ENCODE measurements at regions not wholly inside any gene's neighbourhood (a gene's known extent, or its start where the extent isn't known, plus 50 kb on each side); places are given as distances from the start of the nearest gene placed in this dataset.

DNA sequence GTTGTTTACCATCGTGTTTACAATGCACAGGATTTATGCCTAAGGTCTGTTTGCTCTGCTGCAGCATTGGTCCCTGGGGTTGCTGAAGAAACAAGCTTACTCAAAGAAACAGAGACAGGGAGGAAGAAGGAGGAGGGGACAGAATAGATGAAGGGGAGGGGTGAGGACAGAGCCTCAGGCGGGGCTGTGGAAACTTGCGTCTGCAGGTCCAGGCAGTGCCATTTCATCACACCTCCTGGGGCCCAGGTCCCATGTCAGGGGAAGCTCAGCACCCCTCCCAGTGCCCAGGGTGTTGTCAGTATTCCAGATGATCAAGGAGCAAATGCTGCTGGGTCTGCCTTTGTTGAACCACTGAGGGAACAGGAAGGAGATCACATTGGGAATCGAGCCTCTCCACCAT is 1406.8 kb downstream of the TBC1D22A start:
- no peak for DNase-seq

- no peak for DNase-seq
Observed at GRCh38 chr22:48167238-48167637, 1404.8 kb downstream of the TBC1D22A start.

DNA sequence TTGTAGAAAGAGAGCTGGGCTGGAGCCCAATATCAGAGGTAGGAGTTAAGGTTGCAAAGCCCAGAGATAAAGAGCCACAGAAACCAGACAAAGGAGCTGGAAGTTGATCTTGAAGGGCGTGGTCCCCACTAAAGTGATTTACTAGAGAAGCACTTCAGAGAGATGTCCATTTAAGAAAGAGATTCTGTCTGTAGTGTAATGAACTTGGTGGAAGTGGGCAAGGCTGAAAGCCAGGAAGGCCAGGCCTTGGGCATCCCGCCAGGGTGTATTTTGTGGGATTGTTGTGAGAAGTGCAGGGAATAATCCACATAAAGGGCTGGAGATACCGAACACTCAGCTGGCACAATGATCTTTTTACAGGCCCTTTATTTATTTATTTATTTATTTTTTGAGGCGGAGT is 1398.8 kb downstream of the TBC1D22A start:
- DNase-seq, result no peak

- DNase-seq, result no peak
Observed at GRCh38 chr22:48157676-48158075, 1395.2 kb downstream of the TBC1D22A start.

DNA sequence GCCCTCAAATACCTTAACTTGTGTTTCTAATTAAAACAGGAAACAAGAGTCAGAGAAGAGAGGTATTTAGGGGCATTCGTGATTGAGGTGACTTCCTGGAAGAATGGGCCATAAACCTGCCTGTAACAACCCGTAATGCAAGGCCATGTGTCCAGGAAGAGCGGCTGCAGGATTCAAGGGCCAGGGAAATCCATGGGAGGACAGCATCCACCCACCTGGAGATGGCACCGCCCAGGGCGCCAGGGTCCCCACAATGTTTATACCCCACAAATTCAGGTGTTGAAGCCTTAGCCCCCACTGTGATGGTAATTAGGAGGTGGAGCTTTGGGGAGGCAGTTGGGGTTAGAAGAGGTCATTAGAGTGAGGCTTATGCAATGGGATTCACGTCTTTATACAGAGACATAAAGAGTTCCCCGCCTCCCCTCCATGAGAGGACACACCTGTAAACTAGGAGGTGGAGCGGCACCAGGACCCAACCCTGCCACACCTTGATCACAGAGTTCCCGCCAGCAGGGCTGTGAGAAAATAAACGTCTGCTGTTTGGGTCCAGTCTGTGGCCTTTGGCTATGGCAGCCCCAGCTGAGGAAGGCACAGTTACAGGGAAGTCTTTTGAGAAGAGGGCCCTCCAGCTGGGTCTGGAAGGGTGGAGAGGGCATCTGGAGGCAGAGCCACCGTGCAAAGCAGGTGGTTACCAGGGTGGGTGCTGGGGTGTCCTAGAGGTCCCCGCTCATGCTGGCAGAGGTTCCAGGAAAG is 1394.3 kb downstream of the TBC1D22A start:
- no peak for DNase-seq

DNA sequence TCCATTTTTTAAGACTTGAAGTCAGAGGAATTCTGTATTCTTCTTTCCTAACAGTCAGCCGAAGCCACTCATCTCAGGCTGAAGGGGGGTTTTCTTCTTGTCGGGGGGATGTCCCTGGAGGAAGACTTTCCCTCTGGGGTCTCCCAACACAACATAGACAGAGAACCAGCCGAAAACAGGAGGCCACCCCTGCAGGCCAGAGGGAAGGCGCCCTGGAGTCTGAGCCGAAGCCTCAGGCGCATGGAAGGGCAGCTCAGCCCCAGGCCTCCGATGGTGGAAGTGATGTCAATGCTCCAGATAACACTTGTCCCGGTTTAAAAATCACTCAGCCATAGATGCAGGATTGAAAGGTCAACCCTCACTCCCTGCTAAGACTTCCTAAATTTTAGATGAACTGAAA is 1393.0 kb downstream of the TBC1D22A start:
- no peak for DNase-seq

DNA sequence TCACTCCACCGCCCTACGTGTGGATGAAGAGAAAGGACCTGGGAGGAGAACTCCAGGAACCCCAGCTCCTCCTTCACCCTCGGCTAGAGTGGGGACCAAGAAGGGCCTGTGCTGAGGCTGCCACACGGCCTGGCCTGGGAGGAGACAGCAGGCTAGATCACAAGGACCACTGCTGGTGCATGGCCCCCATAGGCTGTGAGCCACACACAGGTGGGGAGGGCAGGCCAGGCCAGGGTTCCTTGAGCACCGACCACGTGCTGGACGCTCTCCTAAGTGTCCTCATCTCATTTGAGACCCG is 1392.4 kb downstream of the TBC1D22A start:
- DNase-seq, result no peak

GRCh38 chr22:48154169-48154942 is 1391.9 kb downstream of the TBC1D22A start:
- no peak for DNase-seq

- DNase-seq, result no peak
Observed at GRCh38 chr22:48153726-48154125, 1391.3 kb downstream of the TBC1D22A start.

- DNase-seq, result no peak
Observed at GRCh38 chr22:48152916-48153315, 1390.5 kb downstream of the TBC1D22A start.

- DNase-seq, result no peak
Observed at GRCh38 chr22:48152164-48152775, 1389.8 kb downstream of the TBC1D22A start.

GRCh38 chr22:48151641-48152040 is 1389.2 kb downstream of the TBC1D22A start:
- DNase-seq, result no peak

DNA sequence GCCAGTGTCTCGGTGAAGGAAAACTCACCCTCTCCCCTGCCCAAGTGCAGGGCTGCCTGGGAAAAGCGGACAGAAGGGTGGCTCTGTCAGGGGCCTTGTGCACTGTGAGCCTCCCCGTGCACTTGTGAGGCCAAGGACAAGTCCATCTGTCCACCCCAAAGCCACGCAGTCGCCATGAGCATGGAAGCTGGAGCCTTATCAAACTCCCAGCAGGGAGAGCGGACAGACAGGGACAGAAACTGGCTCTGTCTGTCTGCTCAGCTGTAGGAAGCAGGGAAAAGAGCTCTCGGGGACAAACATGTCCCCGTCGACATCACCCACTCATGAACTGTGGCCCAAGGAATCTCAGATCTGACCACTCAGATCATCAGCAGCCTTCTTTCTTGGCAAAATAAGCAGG is 1385.4 kb downstream of the TBC1D22A start:
- no peak for DNase-seq

GRCh38 chr22:48147404-48147803 is 1385.0 kb downstream of the TBC1D22A start:
- no peak for DNase-seq

DNA sequence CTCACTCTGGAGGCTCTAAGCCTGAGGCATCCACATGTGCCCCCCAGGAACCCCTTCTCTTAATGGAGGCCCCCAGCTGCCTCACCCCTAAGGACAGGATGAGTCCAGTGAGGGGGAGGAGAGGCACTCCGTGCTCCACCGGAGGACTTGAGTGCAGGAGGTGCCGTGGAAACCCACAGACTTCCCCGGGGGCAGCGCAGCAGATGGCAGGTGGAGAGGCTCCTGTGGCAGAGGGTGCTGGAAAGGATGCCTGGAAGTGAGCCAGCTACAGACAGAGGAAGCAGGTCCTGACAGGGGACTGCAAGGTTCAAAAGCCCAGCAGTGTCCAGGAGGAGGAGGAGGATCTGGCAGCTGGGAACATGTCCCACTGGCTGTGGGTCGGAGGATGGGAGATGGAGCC is 1384.0 kb downstream of the TBC1D22A start:
- DNase-seq, result no peak

GRCh38 chr22:48145738-48146137 is 1383.3 kb downstream of the TBC1D22A start:
- no peak for DNase-seq

DNA sequence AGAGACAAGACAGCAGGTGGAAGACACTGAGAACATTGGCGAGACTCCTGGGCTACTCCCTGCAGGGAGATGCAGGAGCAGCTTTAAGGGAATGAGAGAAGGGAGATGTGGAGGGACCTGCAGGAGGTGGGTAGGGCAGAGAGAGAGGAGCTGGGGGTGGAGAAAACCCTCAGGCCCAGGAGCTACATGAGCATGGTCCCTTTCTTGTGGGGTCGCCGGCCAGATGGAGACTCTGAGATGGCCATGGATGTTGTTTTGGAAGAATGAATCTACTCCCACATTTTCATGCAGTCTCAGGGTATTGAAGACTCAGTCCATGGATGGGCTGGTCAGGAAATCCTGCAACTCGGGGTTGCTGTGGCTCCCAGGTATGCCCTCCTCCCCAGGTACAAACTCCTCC is 1381.9 kb downstream of the TBC1D22A start:
- DNase-seq, result no peak

DNA sequence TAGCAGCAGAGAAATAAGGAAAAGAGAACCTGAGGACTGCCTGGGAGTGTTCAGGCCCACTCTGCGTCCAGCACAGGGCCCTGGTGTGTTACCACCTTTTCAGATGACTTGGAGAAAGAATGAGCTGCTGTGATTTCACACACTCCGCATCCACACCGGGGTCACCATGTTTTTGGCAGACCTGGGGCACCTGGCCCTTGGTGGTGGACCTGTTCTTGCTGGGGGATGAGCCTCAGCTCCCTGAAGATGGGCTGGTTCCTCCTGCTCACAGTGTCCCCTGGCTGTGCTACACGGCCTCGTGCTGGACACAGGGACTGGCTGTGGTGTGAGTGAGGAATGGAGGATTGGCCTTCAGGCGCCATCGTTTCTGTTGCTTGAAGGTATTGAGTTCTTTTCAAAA is 1381.4 kb downstream of the TBC1D22A start:
- no peak for DNase-seq

- DNase-seq, result no peak
Observed at GRCh38 chr22:48142388-48142787, 1379.9 kb downstream of the TBC1D22A start.

GRCh38 chr22:48141301-48141700 is 1378.9 kb downstream of the TBC1D22A start:
- no peak for DNase-seq

GRCh38 chr22:48140261-48140813 is 1377.9 kb downstream of the TBC1D22A start:
- DNase-seq, result no peak

- DNase-seq, result no peak
Observed at GRCh38 chr22:48139776-48140175, 1377.3 kb downstream of the TBC1D22A start.

DNA sequence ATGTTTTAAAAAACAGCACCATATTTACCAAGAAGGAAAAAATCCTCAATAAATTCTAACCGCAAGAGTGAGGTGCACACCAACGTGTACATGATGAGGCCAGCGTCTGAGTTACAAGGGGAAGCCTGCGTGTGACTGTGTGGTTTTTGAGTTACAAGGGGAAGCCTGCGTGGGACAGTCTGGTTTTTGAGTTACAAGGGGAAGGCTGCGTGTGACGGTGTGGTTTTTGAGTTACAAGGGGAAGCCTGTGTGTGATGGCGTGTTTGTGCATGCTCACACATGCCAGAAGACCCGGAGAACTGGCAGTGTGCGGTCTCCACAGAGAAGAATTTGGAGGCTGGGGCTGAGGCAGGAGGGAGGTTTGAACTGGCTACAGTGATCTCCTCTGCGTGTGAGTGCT is 1376.4 kb downstream of the TBC1D22A start:
- no peak for DNase-seq

- DNase-seq, result no peak
Observed at GRCh38 chr22:48138427-48138826, 1376.0 kb downstream of the TBC1D22A start.

All from amniotic stem cell (primary cell).